ENCODE measurements at regions not wholly inside any gene's neighbourhood (a gene's known extent, or its start where the extent isn't known, plus 50 kb on each side); places are given as distances from the start of the nearest gene placed in this dataset.

DNA sequence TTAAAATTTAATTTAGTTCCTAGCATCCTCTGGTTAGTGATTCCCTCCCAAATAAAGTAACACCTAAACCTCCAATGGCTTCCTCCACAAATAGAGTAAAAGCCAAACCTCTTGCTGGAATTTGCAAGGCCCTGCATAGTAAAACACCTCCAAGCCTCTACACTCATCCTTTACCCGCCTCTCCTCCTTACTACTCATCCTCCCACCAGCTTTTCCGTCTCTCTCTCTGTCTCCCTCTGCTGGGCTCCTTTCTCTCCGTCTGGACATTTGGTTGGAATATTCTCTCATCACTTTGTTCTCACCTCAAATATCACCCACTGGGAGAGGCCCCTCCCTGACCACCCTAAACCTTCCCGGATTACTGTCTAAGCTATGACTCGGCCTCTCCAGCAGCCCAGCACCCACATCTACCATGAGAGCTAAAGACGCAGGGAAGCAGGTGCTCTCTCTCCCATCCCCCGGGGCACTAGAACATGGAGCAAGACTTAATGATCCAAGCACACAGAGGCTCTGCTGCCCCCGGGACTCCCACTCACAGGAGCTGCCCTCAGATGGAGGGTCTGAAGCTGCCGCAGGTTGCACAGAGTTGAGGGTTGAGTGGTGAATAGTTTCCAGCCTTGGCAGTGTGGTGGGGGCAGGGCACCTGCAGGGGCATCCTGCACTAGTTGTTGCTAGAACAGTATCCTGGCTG lies 167.2 kb downstream of the FBXO15 start:
- Histone ChIP-seq H3K4me3 (replicated peaks in 1 of 4; ENCODE audit: control extremely low read depth in 1 of 4, insufficient read depth in 1 of 4, low read depth in 3 of 4, low read length in 4 of 4) (no peak overlapping the region), H3K9ac (ENCODE audit: insufficient read depth, low read length) (no peak overlapping the region), H3K36me3 (ENCODE audit: control insufficient read depth, insufficient read depth, low read length) (no peaks in the 10 kb centered on the region), H3K4me2 (ENCODE audit: extremely low read depth, insufficient read depth, low read length) (no peak overlapping the region), H3K9me3 (ENCODE audit: control insufficient read depth, insufficient read depth, low read depth, low read length) (no peaks in the 10 kb centered on the region), H3K27ac (ENCODE audit: insufficient read depth, low read length) (no peak overlapping the region), H3K79me2 (ENCODE audit: control insufficient read depth, insufficient read depth, low read length) (no peaks in the 10 kb centered on the region), H3K4me1 (ENCODE audit: control insufficient read depth, extremely low read depth, insufficient read depth, low read length) (no peaks in the 10 kb centered on the region), H4K20me1 (ENCODE audit: control insufficient read depth, extremely low read depth, insufficient read depth, low read length) (no peaks in the 10 kb centered on the region), H3K27me3 (ENCODE audit: control insufficient read depth, insufficient read depth, low read length) (no peaks in the 10 kb centered on the region), H2AFZ (ENCODE audit: low read length) (no peak overlapping the region)
- DNase-seq (ENCODE audit: low read depth in 2 of 2): peak in 1 of 2 donors; percentile 18
- no peak for TF ChIP-seq EZH2 (IDR thresholded peaks at IDR 0.05; ENCODE audit: low read length, missing control alignments)
- TF ChIP-seq, protein P1, sequence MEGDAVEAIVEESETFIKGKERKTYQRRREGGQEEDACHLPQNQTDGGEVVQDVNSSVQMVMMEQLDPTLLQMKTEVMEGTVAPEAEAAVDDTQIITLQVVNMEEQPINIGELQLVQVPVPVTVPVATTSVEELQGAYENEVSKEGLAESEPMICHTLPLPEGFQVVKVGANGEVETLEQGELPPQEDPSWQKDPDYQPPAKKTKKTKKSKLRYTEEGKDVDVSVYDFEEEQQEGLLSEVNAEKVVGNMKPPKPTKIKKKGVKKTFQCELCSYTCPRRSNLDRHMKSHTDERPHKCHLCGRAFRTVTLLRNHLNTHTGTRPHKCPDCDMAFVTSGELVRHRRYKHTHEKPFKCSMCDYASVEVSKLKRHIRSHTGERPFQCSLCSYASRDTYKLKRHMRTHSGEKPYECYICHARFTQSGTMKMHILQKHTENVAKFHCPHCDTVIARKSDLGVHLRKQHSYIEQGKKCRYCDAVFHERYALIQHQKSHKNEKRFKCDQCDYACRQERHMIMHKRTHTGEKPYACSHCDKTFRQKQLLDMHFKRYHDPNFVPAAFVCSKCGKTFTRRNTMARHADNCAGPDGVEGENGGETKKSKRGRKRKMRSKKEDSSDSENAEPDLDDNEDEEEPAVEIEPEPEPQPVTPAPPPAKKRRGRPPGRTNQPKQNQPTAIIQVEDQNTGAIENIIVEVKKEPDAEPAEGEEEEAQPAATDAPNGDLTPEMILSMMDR (conservative IDR thresholded peaks at IDR 0.05 in 1 of 2, IDR thresholded peaks at IDR 0.05 in 1 of 2; ENCODE audit: low read depth in 1 of 2, low read length in 2 of 2): peak; percentile 20 to 40

DNA sequence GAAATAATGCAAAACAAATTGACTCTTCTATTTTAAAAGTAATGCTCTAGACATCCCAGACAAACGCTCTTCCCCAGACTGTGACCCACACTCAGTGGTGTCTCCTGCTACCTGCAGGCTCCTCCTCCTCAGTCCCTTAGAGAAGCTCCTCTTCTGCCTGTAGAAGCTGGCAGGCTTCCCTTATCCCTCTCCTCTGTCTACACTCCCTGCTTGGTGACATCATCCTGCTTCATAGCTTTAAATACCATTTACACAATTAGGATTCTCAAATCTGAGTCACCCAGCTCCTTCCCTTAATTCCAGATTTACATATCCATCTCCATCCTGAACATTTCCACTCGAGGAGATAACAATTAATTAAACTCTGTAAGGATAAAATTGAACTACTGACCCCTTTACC lies 167.9 kb downstream of the FBXO15 start:
- Histone ChIP-seq H3K9me3 (ENCODE audit: control insufficient read depth, insufficient read depth, low read depth, low read length) (no peaks in the 10 kb centered on the region), H3K36me3 (ENCODE audit: control insufficient read depth, insufficient read depth, low read length) (no peaks in the 10 kb centered on the region), H2AFZ (ENCODE audit: low read length) (no peak overlapping the region), H3K4me2 (ENCODE audit: extremely low read depth, insufficient read depth, low read length) (no peak overlapping the region), H3K4me3 (replicated peaks in 1 of 4; ENCODE audit: control extremely low read depth in 1 of 4, insufficient read depth in 1 of 4, low read depth in 3 of 4, low read length in 4 of 4) (no peak overlapping the region), H3K79me2 (ENCODE audit: control insufficient read depth, insufficient read depth, low read length) (no peaks in the 10 kb centered on the region), H3K9ac (ENCODE audit: insufficient read depth, low read length) (no peak overlapping the region), H3K27ac (ENCODE audit: insufficient read depth, low read length) (no peak overlapping the region), H4K20me1 (ENCODE audit: control insufficient read depth, extremely low read depth, insufficient read depth, low read length) (no peaks in the 10 kb centered on the region), H3K4me1 (ENCODE audit: control insufficient read depth, extremely low read depth, insufficient read depth, low read length) (no peaks in the 10 kb centered on the region), H3K27me3 (ENCODE audit: control insufficient read depth, insufficient read depth, low read length) (no peaks in the 10 kb centered on the region)
- TF ChIP-seq EZH2 (IDR thresholded peaks at IDR 0.05; ENCODE audit: low read length, missing control alignments): no peak
- TF ChIP-seq, protein P1 (conservative IDR thresholded peaks at IDR 0.05 in 1 of 2, IDR thresholded peaks at IDR 0.05 in 1 of 2; ENCODE audit: low read depth in 1 of 2, low read length in 2 of 2): no peak
- DNase-seq (ENCODE audit: low read depth in 2 of 2): peak; percentile 4 to 81

DNA sequence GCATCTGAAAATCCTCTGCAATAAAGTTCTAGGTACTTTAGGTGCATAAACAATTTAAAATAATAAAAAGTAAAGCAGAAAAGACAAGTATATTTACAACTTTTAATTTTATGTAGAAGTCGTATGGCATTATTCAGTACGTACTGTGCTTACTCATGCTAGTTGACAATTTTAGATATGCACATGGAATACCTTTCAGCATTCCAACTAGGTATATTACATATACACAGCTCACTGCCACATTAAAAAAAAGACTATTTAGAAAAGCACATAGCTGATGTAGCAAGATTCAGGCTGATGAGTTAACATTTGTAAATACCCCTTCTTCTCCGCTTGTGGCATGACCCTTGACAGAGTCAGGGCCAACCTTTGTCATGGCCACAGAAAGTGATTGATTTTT lies 171.2 kb downstream of the FBXO15 start:
- no peak for TF ChIP-seq EZH2 (IDR thresholded peaks at IDR 0.05; ENCODE audit: low read length, missing control alignments)
- TF ChIP-seq, protein P1 (conservative IDR thresholded peaks at IDR 0.05 in 1 of 2, IDR thresholded peaks at IDR 0.05 in 1 of 2; ENCODE audit: low read depth in 1 of 2, low read length in 2 of 2): no peak
- no peak overlapping the region for H3K4me2 ChIP-seq (ENCODE audit: extremely low read depth, insufficient read depth, low read length)

More for the DNA sequence above, 171.2 kb downstream of the FBXO15 start:
- no peaks in the 10 kb centered on the region for H3K79me2 ChIP-seq (ENCODE audit: control insufficient read depth, insufficient read depth, low read length)
- no peaks in the 10 kb centered on the region for H3K4me1 ChIP-seq (ENCODE audit: control insufficient read depth, extremely low read depth, insufficient read depth, low read length)
- no peak overlapping the region for H3K4me3 ChIP-seq (replicated peaks in 1 of 4; ENCODE audit: control extremely low read depth in 1 of 4, insufficient read depth in 1 of 4, low read depth in 3 of 4, low read length in 4 of 4)
- no peak overlapping the region for H3K9ac ChIP-seq (ENCODE audit: insufficient read depth, low read length)
- peak in 1 of 2 donors; percentile 12 for DNase-seq (ENCODE audit: low read depth in 2 of 2)
- H4K20me1 ChIP-seq (ENCODE audit: control insufficient read depth, extremely low read depth, insufficient read depth, low read length): no peaks in the 10 kb centered on the region
- H3K9me3 ChIP-seq (ENCODE audit: control insufficient read depth, insufficient read depth, low read depth, low read length): no peaks in the 10 kb centered on the region
- H2AFZ ChIP-seq (ENCODE audit: low read length): no peak overlapping the region
- H3K27ac ChIP-seq (ENCODE audit: insufficient read depth, low read length): no peak overlapping the region
- no peaks in the 10 kb centered on the region for H3K27me3 ChIP-seq (ENCODE audit: control insufficient read depth, insufficient read depth, low read length)
- no peaks in the 10 kb centered on the region for H3K36me3 ChIP-seq (ENCODE audit: control insufficient read depth, insufficient read depth, low read length)

All from fibroblast of lung (primary cell).